Ascending aorta (tissue), 2 donors: ENCODE measurements at regions not wholly inside any gene's neighbourhood (a gene's known extent, or its start where the extent isn't known, plus 50 kb on each side); places are given as distances from the start of the nearest gene placed in this dataset.

Experiments used
- DNase-seq, 2 donors: peaks; one replicate each; pipeline ENCODE4 v3.0.0-alpha.2; 2019; ENCODE audit warnings: low spot score in 2 of 2
- H3K27ac ChIP-seq, 2 donors: fragments of 200-600 bp; sonication (generic); one replicate each; pipeline ENCODE4 v1.5.1; 2016 to 2017; ENCODE audit warnings: mild to moderate bottlenecking in 1 of 2
- H3K27me3 ChIP-seq: fragments of 200-600 bp; sonication (generic); one replicate; pipeline ENCODE4 v1.5.1; 2017
- H3K36me3 ChIP-seq, 2 donors: fragments of 200-600 bp; sonication (generic); one replicate each; pipeline ENCODE4 v1.5.1; 2016
- H3K4me1 ChIP-seq, 2 donors: fragments of 200-600 bp; sonication (generic); one replicate each; pipeline ENCODE4 v1.5.1; 2016 to 2017; ENCODE audit warnings: mild to moderate bottlenecking in 1 of 2
- H3K4me3 ChIP-seq, 2 donors: fragments of 200-600 bp; sonication (generic); one replicate each; pipeline ENCODE4 v1.5.1; 2016 to 2017; ENCODE audit warnings: mild to moderate bottlenecking in 1 of 2
- H3K9me3 ChIP-seq, 2 donors: fragments of 200-600 bp; sonication (generic); one replicate each; pipeline ENCODE4 v1.5.1; 2016
- CTCF ChIP-seq, 3 experiments: fragments of 200-600 bp in 2 of 3; fragments of 450-650 bp in 1 of 3; sonication (generic) in 2 of 3; IDR thresholded peaks; one replicate each; pipeline ENCODE4 v1.5.1; 2016 to 2019; ENCODE audit warnings: antibody characterized with exemption in 3 of 3, mild to moderate bottlenecking in 1 of 3, moderate library complexity in 1 of 3
- intact Hi-C: fragments of 100-400 bp; cut with DNase I; formaldehyde crosslinking; loops from one replicate; pipeline ENCODE4 v1.15.1; 2023

- TF ChIP-seq CTCF (IDR thresholded peaks at IDR 0.05) = no peak
- intact Hi-C loops = no loop called here
- DNase-seq = no peak
- Histone ChIP-seq H3K27ac (no peak overlapping the region), H3K4me3 (no peak overlapping the region), H3K36me3 (no peaks in the 10 kb centered on the region), H3K27me3 (no peaks in the 10 kb centered on the region), H3K9me3 (no peaks in the 10 kb centered on the region), H3K4me1 (no peaks in the 10 kb centered on the region)
Measured at GRCh38 chr13:61252213-61252612, 163.4 kb downstream of the PCDH20 start.

GRCh38 chr13:61247149-61247936, 168.3 kb downstream of the PCDH20 start:
- no peaks in the 10 kb centered on the region for H3K27me3 ChIP-seq
- H3K4me1 ChIP-seq = no peaks in the 10 kb centered on the region
- H3K9me3 ChIP-seq = no peaks in the 10 kb centered on the region
- TF ChIP-seq CTCF (IDR thresholded peaks at IDR 0.05) = no peak
- intact Hi-C loops = no loop called here
- H3K36me3 ChIP-seq = no peaks in the 10 kb centered on the region
- no peak for DNase-seq
- H3K27ac ChIP-seq = no peak overlapping the region
- H3K4me3 ChIP-seq = no peak overlapping the region

- intact Hi-C loops = no loop called here
- Histone ChIP-seq H3K4me3 (no peak overlapping the region), H3K9me3 (no peaks in the 10 kb centered on the region)
Measured at GRCh38 chr13:61246351-61246750, 169.3 kb downstream of the PCDH20 start.

GRCh38 chr13:61215601-61216000, 200.0 kb downstream of the PCDH20 start:
- H3K27ac ChIP-seq = no peak overlapping the region
- H3K36me3 ChIP-seq = no peaks in the 10 kb centered on the region
- no peaks in the 10 kb centered on the region for H3K27me3 ChIP-seq
- no peak overlapping the region for H3K4me3 ChIP-seq
- H3K9me3 ChIP-seq = no peaks in the 10 kb centered on the region
- no peaks in the 10 kb centered on the region for H3K4me1 ChIP-seq
- TF ChIP-seq CTCF (IDR thresholded peaks at IDR 0.05) = no peak
- DNase-seq = no peak
- intact Hi-C loops = no loop called here

More at GRCh38 chr13:61246351-61246750, 169.3 kb downstream of the PCDH20 start:
- H3K36me3 ChIP-seq = no peaks in the 10 kb centered on the region
- no peak overlapping the region for H3K27ac ChIP-seq
- DNase-seq = no peak
- H3K27me3 ChIP-seq = no peaks in the 10 kb centered on the region
- no peaks in the 10 kb centered on the region for H3K4me1 ChIP-seq
- TF ChIP-seq CTCF (IDR thresholded peaks at IDR 0.05) = no peak

- no peak for TF ChIP-seq CTCF (IDR thresholded peaks at IDR 0.05)
- DNase-seq = no peak
- Histone ChIP-seq H3K27me3 (no peaks in the 10 kb centered on the region), H3K4me1 (no peaks in the 10 kb centered on the region), H3K9me3 (no peaks in the 10 kb centered on the region), H3K36me3 (no peaks in the 10 kb centered on the region), H3K4me3 (no peak overlapping the region), H3K27ac (no peak overlapping the region)
- intact Hi-C loops = no loop called here
Measured at GRCh38 chr13:61215116-61215515, 200.5 kb downstream of the PCDH20 start.
